GM19395 (cell line): ENCODE measurements at regions not wholly inside any gene's neighbourhood (a gene's known extent, or its start where the extent isn't known, plus 50 kb on each side); places are given as distances from the start of the nearest gene placed in this dataset.
"Not testable (repeated sequence)": the region's sequence is repeated elsewhere in the genome, so short reads cannot be mapped to it uniquely, and the experiment has no call there.

ENCODE experiments used
- ATAC-seq: cut with Tn5 transposase; IDR thresholded peaks from one replicate; pipeline ENCODE4 v1.9.1; 2021; ENCODE audit warnings: mild to moderate bottlenecking, moderate library complexity; ENCODE audit not compliant: unreplicated experiment

DNA sequence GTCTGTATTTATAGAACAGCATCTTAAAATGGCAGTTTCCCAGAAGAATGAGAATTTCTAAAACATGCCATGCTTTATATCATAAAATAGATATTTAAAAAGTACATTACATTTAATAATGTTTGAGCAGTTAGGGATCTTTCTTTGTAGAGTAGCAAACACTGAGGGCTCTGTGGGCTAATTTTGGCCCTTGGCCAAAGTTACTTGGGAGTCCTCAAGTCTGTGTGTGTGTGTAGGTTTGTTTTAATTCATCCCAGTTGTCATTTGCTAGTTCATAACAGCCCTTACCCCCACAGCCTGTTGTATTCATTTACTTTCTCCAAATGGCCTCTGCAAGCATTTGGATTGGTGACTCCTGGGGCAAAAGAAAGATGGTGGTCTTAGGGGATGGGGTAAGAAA, 576.4 kb upstream of the SGCD start:
- ATAC-seq, result no peak

DNA sequence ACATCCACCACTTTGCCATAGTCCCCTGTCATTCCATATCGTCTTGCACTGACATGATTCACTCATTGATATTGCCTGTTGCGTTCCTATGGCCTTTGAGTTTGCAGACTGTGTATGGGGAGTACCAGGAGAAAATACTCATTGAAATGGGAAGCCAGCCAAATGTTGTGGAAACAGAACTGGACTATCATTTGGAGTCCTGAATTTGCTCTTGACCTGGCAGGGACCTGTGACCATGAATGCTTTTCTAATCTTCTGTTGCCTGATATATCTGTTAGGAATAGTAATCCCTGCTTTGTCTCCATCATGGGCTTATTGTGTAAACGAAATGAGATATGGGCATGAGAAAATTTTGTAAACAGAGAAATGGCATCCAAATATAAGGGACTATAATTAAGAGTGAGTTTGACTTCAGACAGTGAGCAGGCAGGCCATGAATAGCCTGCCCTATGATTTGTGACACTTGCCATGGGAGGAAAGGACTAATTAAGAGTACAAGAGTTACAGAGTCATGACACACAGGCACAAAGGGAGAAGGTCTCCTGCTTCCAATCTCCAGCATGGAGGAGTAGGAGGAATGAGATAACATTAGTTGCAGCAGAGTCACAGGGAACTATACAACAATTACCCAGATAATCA, 572.9 kb upstream of the SGCD start:
- ATAC-seq, result no peak

DNA sequence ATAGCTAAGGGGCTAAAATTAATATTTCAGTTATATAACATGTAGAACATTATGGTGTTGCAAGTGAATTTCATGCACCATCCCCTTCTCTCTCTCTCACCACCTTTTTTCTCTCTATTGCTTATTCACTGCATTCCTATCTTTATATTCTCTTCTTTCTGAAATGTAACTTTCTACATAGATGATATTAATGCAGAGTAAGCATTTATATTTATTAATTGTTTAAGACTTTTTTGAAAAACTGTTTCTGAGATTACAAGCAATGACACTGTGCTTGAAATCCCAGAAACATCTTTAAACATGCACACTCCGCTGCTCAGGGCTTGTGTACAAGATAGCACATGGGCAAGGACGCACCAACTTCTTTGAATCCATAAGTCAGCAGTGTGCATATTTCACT, 567.7 kb upstream of the SGCD start:
- no peak for ATAC-seq

DNA sequence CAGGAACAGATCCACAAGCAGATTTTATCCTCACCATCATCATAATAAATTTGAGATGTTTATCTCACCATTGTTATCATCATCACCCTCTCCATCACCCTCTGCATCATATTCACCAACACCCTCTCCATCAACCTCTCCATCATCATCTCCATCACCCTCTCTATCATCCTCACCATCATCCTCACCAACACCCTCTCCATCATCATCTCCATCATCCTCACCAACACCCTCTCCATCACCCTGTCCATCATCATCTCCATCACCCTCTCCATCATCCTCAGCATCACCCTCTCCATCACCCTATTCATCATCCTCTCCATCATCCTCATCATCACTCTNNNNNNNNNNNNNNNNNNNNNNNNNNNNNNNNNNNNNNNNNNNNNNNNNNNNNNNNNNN, 567.0 kb upstream of the SGCD start:
- ATAC-seq, result no peak

DNA sequence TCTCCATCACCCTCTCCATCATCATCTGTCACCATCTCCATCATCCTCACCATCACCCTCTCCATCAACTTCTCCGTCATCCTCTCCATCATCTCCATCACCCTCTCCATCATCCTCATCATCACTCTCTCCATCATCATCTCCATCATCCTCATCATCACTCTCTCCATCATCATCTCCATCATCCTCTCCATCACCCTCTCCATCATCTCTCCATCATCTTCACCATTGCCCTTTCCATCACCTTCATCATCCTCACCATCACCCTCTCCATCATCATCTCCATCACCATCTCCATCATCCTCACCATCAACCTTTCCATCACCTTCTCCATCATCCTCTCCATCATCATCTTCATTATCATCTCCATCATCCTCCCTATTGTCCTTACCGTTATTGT, 565.5 kb upstream of the SGCD start:
- ATAC-seq, result no peak

DNA sequence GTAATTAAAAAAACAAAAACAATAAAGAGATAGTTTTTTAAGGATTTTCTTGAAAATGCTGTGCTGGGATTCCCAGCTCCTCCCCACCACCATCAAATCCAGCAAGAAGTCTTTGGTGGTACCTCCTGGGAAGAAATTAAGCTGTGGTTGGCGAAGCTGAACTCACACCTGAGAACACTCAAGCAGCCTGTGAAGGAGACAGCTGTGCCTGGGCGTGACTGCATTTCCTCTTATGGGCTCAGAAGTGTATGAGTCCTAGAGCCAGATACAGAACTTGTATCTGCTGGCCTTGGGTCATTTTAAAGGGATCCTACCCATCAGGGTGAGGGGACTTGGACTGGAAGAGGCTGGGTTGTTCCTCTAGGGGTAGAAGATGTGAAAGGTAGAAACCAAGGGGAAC, 561.2 kb upstream of the SGCD start:
- no peak for ATAC-seq

DNA sequence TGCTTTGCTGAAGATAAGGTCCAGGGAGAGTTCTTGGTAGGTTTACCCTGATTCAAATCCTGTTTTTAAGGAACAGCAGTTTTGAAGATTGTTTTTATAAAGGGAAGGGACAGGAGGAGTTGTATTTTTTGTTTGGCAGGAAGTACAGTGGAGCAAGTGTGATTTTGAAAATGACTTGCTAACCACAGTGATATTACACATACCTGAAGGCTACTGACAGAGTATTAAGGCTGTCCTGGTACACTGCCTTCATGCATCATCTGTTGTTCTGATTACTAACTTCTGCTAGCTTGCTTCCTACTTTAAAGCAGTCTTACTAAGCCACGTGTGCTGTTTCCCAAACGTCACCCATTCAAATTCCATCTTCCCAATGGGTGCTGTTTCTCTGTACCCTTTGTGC, 559.5 kb upstream of the SGCD start:
- no peak for ATAC-seq

DNA sequence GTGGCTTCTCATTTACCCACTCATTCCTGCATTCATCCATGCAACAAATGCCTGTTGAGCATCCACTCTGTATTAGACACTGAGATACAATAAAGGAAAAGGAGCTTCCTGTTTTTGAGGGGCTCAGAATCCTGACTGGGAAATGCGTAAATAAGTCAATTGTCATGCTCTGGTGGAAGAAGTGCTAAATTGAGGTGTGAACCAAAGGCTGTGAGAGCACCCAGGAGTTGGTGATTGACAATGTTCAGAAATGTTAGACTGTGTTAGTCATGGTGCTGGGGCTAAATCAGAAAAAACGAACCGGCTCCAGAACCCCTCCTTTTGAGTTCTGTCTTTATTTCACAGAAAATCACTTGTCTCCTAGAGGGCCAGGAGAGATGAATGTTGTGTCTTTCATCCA, 558.6 kb upstream of the SGCD start:
- no peak for ATAC-seq

DNA sequence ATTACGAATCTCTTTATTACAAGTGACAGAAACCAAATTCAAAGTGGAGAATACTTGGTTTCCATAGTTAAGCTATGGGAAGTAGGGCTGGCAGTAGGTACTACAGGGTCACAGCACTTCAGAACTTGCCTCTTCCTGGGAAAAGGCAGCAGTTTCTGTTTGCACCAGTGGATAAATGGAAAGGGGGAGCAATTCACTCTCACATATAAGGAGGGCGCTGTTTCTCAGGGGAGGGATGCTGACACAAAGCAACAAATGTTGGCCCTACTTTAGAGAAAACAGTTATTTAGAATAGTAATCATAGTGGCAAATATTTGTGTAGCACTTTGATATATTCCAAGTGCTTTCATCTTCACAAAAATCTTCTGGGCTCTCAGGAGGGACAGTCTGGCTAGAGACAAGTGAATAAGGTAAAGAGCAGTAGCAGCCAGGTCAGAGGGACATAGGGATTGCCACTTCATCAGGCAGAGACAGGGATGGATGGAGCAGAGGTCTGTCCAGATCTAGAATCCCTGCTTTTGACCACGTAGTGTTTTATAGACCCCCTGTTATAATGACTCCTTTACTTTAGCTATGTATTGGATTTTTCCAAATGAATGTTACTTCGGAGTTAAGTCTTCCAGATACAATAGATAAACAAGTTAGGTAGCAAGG, 554.8 kb upstream of the SGCD start:
- no peak for ATAC-seq

DNA sequence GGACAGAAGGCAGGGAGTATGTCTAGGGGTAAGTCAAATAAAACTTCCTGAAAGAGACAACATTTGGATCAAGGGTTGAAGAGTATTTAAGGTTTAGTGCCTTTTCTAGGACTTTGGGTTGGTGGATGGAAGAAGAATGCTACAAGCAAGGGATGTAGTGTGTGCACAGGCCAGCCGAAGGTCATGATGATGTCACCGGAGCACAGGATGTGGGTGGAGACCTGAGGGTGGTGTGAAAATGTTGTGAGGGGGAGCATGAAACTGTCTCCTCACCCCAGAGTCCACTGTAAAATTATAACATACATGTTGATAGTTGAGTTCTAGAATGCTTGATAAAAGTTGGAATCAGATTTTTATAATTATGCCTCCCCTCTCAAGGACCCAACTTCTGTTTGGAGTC, 553.3 kb upstream of the SGCD start:
- no peak for ATAC-seq

DNA sequence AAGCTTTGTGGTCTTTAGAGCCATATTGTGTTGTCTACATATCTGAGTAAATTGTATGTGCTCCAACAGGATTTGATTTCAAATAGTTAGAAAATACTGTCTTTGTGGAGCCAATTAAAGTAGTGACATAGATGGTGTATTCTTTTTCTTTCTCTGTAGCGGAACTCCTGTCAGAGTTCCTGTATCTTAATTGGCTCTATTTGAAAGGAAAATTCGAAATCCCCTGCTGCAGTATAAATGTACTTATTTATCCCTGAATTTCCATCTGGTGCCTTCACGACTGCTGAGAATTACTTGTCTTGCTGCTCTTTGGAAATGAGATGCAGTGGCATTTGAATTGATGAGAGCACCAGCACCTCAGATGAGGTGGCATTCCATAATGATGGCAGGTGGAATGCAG, 546.7 kb upstream of the SGCD start:
- ATAC-seq, result no peak

DNA sequence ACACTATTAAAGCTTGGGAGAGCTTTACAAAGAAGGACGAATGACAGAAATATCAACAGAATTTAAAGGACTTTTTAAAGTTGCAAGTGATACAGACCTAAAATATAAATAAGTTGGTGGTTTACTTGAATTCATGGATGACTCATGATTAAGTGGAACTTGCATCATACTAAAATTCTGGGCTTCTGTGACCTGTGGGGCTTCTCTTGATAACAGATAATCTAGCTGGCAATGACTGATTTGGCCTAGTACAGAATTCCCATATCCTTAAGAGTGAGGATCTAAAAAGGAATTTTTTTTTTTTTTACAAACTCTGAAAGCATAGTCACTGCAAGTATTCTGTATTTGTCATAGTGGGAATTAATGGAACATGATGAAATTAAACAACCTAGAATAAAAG, 543.7 kb upstream of the SGCD start:
- ATAC-seq, result no peak

DNA sequence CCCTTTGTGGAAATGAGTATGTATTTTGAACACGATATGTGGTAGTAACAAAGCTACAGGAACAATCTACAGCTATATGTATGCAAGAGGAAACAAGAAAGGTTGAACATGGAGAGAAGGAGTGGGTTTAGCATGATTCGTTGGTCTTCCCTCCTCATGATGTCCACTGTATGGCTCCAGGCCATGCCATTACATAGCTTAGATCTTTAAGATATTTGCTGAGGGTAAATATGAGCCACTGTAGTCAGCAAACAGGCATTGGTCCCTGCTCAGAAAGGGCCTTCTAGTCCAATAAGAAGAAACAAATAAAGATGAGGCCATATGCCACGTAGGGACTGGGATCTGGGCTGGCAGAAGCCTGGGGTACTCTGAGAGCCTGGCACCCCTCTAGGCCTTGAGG, 543.2 kb upstream of the SGCD start:
- no peak for ATAC-seq

DNA sequence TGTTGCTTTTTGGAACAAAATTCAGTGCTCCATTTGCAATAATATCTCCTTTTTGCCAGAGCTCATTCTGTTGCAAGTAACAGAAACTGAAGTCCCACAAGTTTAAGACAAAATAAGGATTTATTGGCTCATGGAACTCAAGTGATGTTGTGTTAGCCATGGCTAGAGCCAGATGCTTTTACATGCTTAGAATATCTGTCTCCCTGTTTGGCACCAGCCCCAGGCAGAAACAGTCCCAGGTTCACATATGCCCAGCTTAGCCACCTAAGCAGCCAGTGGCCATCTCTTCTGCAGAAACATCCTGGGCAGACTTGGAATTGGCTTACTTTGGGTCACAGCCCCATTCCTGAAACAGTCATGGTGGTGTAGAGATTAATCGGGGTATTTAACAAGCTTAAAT, 540.9 kb upstream of the SGCD start:
- no peak for ATAC-seq

DNA sequence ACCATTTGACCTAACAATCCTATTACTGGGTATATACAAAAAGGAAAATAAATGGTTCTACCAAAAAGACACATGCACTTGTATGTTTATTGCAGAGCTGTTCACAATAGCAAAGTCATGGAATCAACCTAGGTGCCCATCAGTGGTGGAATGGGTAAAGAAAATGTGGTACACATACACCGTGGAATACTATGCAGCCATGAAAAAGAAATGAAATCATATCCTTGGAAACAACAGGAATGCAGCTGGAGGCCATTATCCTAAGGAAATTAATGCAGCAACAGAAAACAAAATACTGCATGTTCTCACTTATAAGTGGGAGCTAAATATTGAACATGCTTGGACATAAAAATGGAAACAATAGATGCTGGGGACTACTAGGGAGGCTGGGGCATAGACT, 534.1 kb upstream of the SGCD start:
- no peak for ATAC-seq

DNA sequence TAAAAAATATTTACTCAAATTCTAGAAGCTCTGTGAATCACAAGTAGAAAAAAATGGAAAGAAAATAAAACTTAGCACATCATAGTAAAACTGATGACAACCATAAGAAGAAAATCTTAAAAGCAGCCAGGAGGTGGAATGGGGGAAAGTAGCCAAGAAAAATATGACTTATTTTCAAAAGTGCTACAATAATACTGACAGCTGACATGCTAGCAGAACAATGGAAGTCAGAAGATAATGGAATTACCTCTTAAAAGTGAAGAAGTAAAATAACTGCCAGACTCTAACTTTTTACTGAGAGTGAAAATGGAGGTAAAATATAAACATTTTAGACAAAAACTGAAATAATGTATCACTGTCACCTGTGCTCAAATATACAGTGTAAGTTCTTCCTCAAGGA, 532.2 kb upstream of the SGCD start:
- no peak for ATAC-seq

DNA sequence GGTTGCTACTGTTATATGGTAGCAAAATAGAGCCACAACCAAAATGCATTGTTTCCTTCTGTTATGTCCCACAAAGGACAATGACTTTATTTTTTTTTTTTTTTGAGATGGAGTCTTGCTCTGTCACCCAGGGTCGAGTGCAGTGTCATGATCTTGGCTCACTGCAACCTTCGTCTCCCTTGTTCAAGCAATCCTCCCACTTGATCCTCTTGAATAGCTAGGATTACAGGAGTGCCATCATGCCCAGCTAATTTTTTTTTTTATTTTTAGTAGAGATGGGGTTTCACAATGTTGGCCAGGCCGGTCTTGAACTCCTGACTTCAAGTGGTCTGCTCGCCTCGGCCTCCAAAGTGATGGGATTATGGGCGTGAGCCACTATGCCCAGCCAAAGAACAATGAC, 527.7 kb upstream of the SGCD start:
- no peak for ATAC-seq

DNA sequence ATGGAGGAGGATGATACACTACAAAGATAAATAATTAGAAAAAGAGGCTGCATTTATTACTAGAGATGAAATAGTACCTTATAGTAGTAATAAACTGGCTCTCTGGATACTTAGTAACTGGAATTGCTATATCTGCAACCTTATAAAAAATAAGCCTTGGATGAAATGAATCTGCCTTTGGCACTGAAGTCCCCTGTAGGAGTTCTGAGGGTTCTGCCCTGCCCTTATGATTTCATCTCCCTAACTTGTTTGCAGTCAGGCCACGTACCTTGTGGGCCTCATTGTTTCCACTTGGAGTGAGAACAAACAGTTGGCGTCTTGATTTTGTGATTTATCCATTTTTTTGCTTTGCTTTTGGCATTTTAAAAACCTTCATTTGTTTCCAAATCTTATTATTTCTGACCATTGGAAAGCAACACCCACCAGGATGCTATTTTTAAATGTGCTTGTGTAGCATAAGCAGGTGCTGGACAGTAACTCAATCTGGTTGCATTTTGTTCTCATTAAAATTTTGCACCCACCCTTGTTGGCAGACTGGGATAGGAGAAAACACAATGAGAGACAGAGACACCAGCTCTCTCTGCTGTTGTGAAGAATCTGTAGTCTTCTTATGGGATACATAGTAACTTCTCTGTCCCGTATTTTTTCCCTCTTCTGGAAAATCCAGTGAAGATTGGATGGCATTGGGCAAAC, 518.9 kb upstream of the SGCD start:
- no peak for ATAC-seq

DNA sequence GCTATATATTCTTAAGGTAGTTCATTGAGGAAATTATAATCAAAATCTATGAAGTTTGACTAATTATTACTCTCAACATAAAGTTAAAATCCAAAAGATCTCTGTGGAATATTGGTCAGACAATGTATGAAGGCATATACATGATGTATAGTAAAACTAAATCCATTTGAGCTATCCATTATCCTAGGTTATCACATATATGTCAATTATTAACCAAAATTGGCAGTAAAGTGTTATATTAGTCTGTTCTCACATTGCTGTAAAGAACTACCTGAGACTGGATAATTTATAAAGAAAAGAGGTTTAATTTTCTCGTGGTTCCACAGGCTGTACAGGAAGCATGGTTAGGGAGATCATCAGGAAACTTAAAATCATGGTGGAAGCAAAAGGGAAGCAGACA, 511.7 kb upstream of the SGCD start:
- ATAC-seq, result no peak

DNA sequence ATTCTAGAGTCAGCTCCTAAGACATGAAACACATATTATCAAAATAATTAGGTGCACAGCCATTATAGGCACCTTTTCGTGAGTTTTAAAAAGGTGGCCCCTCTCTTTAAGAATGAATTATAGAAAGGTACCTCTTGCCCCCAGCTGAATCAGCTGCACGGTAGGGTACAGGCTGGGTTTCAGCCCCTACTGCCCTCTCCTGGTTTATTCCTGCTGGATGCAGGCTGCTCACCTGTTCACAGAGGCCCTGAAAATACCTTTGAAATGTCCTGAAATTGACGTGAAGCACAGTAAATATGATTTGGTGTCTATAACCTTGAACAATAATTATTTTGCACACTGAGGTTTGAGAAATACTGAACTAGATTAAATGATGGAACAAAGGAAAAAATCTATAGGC, 504.8 kb upstream of the SGCD start:
- ATAC-seq, result no peak

DNA sequence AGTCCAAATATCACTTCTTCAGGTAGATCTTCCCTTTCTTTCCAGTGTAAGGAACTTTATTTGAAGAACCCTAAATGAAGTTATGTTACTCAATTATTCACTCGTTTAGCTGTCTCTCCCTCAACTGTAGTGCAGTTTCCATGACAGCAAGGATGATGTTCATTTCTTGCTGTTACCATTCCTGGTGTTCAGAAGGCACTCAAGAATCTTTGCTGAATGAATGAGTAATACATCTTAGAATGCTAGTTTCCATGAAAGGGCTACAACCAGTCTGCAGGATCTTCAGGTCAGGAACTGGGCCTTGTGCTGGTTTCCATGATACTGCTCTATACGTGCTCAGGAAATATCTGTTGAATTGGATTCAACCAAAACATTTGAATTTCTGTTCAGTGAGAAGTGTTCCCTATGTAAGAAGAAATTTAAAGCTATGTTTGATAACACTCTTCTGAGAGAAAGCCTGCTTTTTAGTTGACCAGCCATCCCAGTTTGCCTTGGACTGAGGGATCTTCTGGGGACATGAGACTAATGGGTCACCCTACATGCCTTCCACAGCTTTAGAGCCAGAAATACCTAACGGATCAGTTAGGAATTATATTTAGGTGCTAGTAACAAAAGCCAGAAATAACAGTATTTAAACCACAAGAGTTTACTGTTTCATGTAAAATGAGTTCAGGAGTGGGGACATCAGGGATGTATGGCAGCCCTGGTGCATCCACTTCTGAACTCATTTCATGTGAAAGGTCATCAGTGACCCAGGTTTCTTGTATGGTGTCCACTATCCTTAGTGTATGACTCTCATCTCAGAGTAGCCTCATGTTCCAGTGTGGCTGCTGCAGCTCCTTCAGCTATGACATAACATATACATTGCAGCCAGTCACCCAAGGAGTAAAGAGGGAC, 500.1 kb upstream of the SGCD start:
- no peak for ATAC-seq

DNA sequence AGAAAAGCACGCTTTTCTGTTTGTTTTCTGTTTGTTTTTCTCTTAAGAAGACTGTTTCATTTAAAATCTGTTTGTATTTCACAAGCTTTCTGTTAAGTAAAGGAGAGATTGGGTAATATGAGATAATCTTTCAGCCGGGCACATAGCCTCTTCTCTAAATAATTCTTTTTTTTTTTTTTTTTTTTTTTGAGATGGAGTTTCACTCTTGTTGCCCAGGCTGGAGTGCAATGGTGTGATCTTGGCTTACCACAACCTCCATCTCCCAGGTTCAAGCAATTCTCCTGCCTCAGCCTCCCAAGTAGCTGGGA, 499.5 kb upstream of the SGCD start:
- ATAC-seq, result not testable (repeated sequence)
